ENCODE measurements at regions not wholly inside any gene's neighbourhood (a gene's known extent, or its start where the extent isn't known, plus 50 kb on each side); places are given as distances from the start of the nearest gene placed in this dataset.

Small RNAs in the stretch of these regions (microRNA-seq; reads per million reads assigned to microRNA genes)
- gene MIR216A (ENCODE audit: insufficient read depth in 1 of 2, insufficient read length in 1 of 2, unreplicated experiment in 1 of 2), result 2.6 to 8.3 reads per million in 2 experiments
- gene MIR216B (ENCODE audit: insufficient read depth in 1 of 2, insufficient read length in 1 of 2, unreplicated experiment in 1 of 2), result 0 reads per million in 2 experiments
- 7.3 to 30.0 reads per million in 2 experiments for gene MIR217 (ENCODE audit: insufficient read depth in 1 of 2, insufficient read length in 1 of 2, unreplicated experiment in 1 of 2)

Small RNAs in the stretch of these regions (small RNA-seq; reads per million reads assigned to genes)
- gene MIR216A, result 0 to 2.0 (median 0.14) reads per million in 5 experiments
- gene MIR216B, result 0 reads per million in 5 experiments
- 0 to 24.3 (median 12.2) reads per million in 5 experiments for gene MIR217

All from IMR-90 (cell line).